PC-9 (cell line): ENCODE measurements at regions not wholly inside any gene's neighbourhood (a gene's known extent, or its start where the extent isn't known, plus 50 kb on each side); places are given as distances from the start of the nearest gene placed in this dataset.

ENCODE experiments used
- BruUV-seq: library from RNA; stranded (reverse); fragments of 400-500 nt; replicated peaks from 2 replicates; lab custom pipeline; 2021; lab: Mats Ljungman, UMichigan
- CTCF ChIA-PET: fragments of 300-600 bp; sonication (Branson Sonifier 250); formaldehyde crosslinking; loops from one replicate; lab custom pipeline; 2022; ENCODE audit warnings: antibody characterized with exemption; lab: Charles Lee
- POLR2A ChIA-PET: fragments of 300-600 bp; sonication (Branson Sonifier 250); formaldehyde crosslinking; loops from one replicate; lab custom pipeline; 2022; ENCODE audit warnings: antibody characterized with exemption; ENCODE audit not compliant: unreplicated experiment; lab: Charles Lee
- DNase-seq, 2 experiments: peaks; one replicate each; pipeline versions ENCODE4 v3.0.0 to v3.0.0-alpha.2; 2015 to 2022; ENCODE audit warnings: mixed read lengths in 1 of 2
- H2AFZ ChIP-seq: fragments of 200-600 bp; sonication (generic); 2 replicates; pipeline ENCODE4 v1.8.1; 2017; ENCODE audit warnings: antibody characterized with exemption
- H3F3A ChIP-seq: fragments of 200-600 bp; sonication (generic); 2 replicates; pipeline ENCODE4 v1.8.1; 2017; ENCODE audit warnings: antibody characterized with exemption, mild to moderate bottlenecking, low read depth; ENCODE audit not compliant: insufficient read depth
- H3K27ac ChIP-seq: fragments of 200-600 bp; sonication (generic); 2 replicates; pipeline ENCODE4 v1.6.1; 2016; ENCODE audit warnings: mixed run types
- H3K27me3 ChIP-seq: fragments of 200-600 bp; sonication (generic); 2 replicates; pipeline ENCODE4 v1.6.1; 2016; ENCODE audit warnings: low read depth, mixed run types; ENCODE audit not compliant: insufficient read depth
- H3K36me3 ChIP-seq: fragments of 200-600 bp; sonication (generic); 2 replicates; pipeline ENCODE4 v1.6.1; 2016; ENCODE audit warnings: low read depth, mixed run types
- H3K4me1 ChIP-seq: fragments of 200-600 bp; sonication (generic); replicated peaks from 2 replicates; pipeline ENCODE4 v1.6.1; 2016; ENCODE audit warnings: mixed run types; ENCODE audit not compliant: insufficient read depth
- H3K4me2 ChIP-seq: fragments of 200-600 bp; sonication (generic); 2 replicates; pipeline ENCODE4 v1.6.1; 2017; ENCODE audit warnings: mixed run types
- H3K4me3 ChIP-seq: fragments of 200-600 bp; sonication (generic); 2 replicates; pipeline ENCODE4 v1.6.1; 2016; ENCODE audit warnings: mixed run types
- H3K79me2 ChIP-seq: fragments of 200-600 bp; sonication (generic); 2 replicates; pipeline ENCODE4 v1.6.1; 2017; ENCODE audit warnings: low read depth, mixed run types
- H3K9me2 ChIP-seq: fragments of 200-600 bp; sonication (generic); 2 replicates; pipeline ENCODE4 v1.8.1; 2017; ENCODE audit warnings: mild to moderate bottlenecking; ENCODE audit not compliant: insufficient read depth
- H3K9me3 ChIP-seq: fragments of 200-600 bp; sonication (generic); 2 replicates; pipeline ENCODE4 v1.8.1; 2016; ENCODE audit warnings: low read depth; ENCODE audit not compliant: insufficient read depth
- H4K20me1 ChIP-seq: fragments of 200-600 bp; sonication (generic); 2 replicates; pipeline ENCODE4 v1.8.1; 2017; ENCODE audit not compliant: insufficient read depth
- EZH2 ChIP-seq: fragments of 200-600 bp; sonication (generic); IDR thresholded peaks from 2 replicates; pipeline ENCODE4 v1.8.0; 2017; ENCODE audit warnings: antibody characterized with exemption, low read depth
- intact Hi-C: fragments of 100-400 bp; cut with micrococcal nuclease; formaldehyde crosslinking; loops from one replicate; pipeline ENCODE4 v1.10.0; 2022; ENCODE audit not compliant: unreplicated experiment
- TF ChIP-seq, protein P1 (sequence below): fragments of 200-600 bp; sonication (generic); conservative IDR thresholded peaks from 2 replicates; pipeline ENCODE4 v1.6.1; 2017; ENCODE audit warnings: mixed run types, antibody characterized with exemption, mild to moderate bottlenecking, moderate library complexity

DNA sequence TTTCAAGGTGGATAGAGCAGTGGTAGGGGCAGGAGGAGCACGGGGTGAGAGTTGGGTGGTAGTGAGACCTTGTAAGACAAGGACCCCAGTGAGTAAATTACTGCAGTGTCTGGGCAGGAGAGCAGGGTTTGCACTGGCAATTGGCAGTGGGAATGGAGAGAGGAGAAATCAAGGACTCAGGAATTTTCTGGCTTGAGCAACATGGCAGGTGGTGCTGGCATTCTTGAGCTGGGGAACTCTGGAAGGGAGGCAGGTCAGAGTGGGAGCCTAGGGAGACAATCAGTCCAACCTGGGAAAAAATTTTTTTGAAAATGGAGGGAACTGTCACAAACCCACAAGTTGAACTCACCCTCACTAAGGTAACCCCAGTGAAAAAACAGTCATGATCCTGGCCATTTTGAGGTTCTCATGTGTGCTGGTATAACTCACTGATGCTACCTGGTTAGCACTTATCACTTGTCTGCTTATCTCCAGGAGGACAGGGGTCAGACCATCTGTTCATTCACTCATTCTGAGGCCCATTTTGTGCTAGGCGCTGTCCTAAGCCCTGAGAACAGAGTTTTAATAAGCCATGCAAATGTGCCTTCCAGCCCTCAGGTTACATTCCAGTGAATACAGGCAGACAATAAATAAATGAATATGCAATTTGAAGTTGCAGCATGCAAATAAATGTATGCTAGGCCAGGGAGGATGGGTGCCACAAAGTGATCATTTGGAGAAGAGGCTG lies 92.2 kb upstream of the SEC11C start:
- no peaks in the 10 kb centered on the region for H3K9me2 ChIP-seq
- no peak for DNase-seq
- ChIA-PET POLR2A (no interaction called here), CTCF (no interaction called here)
- H4K20me1 ChIP-seq, result no peaks in the 10 kb centered on the region
- no peaks in the 10 kb centered on the region for H3K9me3 ChIP-seq
- H3K4me1 ChIP-seq, result no peaks in the 10 kb centered on the region
- no peaks in the 10 kb centered on the region for H3K27me3 ChIP-seq
- H3K36me3 ChIP-seq, result no peaks in the 10 kb centered on the region
- H3K79me2 ChIP-seq, result no peaks in the 10 kb centered on the region
- no peaks in the 10 kb centered on the region for H3F3A ChIP-seq
- H3K27ac ChIP-seq, result no peak overlapping the region
- H2AFZ ChIP-seq, result no peak overlapping the region
- intact Hi-C loops, result no loop called here
- no TSS peak for BruUV-seq
- H3K4me3 ChIP-seq, result no peak overlapping the region
- no peak overlapping the region for H3K4me2 ChIP-seq
- TF ChIP-seq, protein P1, sequence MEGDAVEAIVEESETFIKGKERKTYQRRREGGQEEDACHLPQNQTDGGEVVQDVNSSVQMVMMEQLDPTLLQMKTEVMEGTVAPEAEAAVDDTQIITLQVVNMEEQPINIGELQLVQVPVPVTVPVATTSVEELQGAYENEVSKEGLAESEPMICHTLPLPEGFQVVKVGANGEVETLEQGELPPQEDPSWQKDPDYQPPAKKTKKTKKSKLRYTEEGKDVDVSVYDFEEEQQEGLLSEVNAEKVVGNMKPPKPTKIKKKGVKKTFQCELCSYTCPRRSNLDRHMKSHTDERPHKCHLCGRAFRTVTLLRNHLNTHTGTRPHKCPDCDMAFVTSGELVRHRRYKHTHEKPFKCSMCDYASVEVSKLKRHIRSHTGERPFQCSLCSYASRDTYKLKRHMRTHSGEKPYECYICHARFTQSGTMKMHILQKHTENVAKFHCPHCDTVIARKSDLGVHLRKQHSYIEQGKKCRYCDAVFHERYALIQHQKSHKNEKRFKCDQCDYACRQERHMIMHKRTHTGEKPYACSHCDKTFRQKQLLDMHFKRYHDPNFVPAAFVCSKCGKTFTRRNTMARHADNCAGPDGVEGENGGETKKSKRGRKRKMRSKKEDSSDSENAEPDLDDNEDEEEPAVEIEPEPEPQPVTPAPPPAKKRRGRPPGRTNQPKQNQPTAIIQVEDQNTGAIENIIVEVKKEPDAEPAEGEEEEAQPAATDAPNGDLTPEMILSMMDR, result no peak
- no peak for TF ChIP-seq EZH2

DNA sequence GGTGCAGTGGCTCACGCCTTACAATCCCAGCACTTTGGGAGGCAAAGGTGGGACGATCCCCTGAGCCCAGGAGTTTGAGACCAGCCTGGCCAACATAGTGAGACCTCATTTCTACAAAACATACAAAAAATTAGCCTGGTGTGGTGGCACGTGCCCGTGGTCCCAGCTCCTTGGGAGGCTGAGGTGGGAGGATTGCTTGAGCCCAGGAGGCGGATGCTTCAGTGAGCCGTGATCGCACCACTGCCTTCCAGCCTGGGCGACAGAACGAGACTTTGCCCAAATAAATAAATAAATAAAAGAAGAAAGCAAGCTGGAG lies 91.7 kb upstream of the SEC11C start:
- Histone ChIP-seq H3K4me2 (no peak overlapping the region), H3K9me2 (no peaks in the 10 kb centered on the region), H3K4me3 (no peak overlapping the region), H3K9me3 (no peaks in the 10 kb centered on the region), H3K36me3 (no peaks in the 10 kb centered on the region), H2AFZ (no peak overlapping the region), H3K27ac (no peak overlapping the region), H3K4me1 (no peaks in the 10 kb centered on the region), H3F3A (no peaks in the 10 kb centered on the region), H3K79me2 (no peaks in the 10 kb centered on the region), H4K20me1 (no peaks in the 10 kb centered on the region), H3K27me3 (no peaks in the 10 kb centered on the region)
- BruUV-seq, result no TSS peak
- POLR2A ChIA-PET, result no interaction called here
- CTCF ChIA-PET, result no interaction called here
- DNase-seq, result no peak
- no peak for TF ChIP-seq EZH2
- TF ChIP-seq, protein P1, result no peak
- intact Hi-C loops, result no loop called here

DNA sequence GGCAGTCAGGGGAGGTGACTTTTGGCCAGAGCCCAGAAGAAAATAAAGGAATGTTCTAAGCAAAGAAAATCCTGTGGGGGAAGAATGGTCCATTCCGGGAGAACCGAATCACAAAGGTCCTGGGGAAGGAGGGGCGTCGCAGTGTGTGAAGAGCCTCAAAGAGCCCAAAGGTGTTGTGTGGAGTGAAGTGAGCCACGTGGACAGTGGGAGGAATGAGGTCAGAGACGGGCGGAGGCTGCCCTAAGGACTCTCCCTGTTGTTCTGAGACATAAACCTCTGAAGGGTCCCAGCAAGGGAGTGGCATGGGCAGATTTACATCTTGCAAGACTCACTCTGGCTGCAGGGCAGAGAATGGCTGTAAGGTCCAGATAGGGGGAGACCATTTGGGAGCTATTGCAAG lies 91.3 kb upstream of the SEC11C start:
- no peaks in the 10 kb centered on the region for H3K36me3 ChIP-seq
- ChIA-PET POLR2A (no interaction called here), CTCF (no interaction called here)
- H3K9me2 ChIP-seq, result no peaks in the 10 kb centered on the region
- BruUV-seq, result no TSS peak
- intact Hi-C loops, result no loop called here
- no peaks in the 10 kb centered on the region for H3K4me1 ChIP-seq
- H3K4me3 ChIP-seq, result no peak overlapping the region
- no peaks in the 10 kb centered on the region for H3K79me2 ChIP-seq
- no peaks in the 10 kb centered on the region for H4K20me1 ChIP-seq
- H3K27ac ChIP-seq, result no peak overlapping the region
- H2AFZ ChIP-seq, result no peak overlapping the region
- no peaks in the 10 kb centered on the region for H3K27me3 ChIP-seq
- H3K9me3 ChIP-seq, result no peaks in the 10 kb centered on the region
- H3F3A ChIP-seq, result no peaks in the 10 kb centered on the region
- TF ChIP-seq EZH2, result no peak
- TF ChIP-seq, protein P1, result no peak
- DNase-seq, result no peak
- no peak overlapping the region for H3K4me2 ChIP-seq
